ENCODE measurements at regions not wholly inside any gene's neighbourhood (a gene's known extent, or its start where the extent isn't known, plus 50 kb on each side); places are given as distances from the start of the nearest gene placed in this dataset.

- no peak for TF ChIP-seq CTCF (IDR thresholded peaks at IDR 0.05)
- no peak for TF ChIP-seq POLR2A (IDR thresholded peaks at IDR 0.05)
Measured at GRCh38 chr18:61136711-61137251, 196.4 kb upstream of the CDH20 start.
